ENCODE measurements at regions not wholly inside any gene's neighbourhood (a gene's known extent, or its start where the extent isn't known, plus 50 kb on each side); places are given as distances from the start of the nearest gene placed in this dataset.
"Not testable (repeated sequence)": the region's sequence is repeated elsewhere in the genome, so short reads cannot be mapped to it uniquely, and the experiment has no call there.

DNA sequence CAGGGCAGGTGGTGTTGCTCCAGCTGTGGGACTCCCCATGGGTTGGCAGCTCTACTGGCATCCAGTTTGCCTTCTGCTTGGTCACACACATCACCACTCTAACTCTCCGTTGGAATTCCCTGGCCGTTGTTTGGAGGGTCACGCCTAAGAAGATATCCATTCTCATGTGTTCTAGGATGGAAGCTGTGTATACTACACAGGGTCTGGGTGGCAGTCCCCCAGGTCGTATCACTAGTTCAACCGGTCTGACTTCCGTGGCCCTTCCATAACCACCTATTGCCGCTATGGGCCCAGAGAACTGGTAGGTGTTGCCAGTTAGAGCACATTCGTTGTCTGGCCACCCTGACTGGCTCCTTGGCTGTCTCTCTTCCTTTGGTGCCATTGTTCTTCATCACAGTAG is 456.3 kb downstream of the TMEM121 start:
- no peak for DNase-seq

DNA sequence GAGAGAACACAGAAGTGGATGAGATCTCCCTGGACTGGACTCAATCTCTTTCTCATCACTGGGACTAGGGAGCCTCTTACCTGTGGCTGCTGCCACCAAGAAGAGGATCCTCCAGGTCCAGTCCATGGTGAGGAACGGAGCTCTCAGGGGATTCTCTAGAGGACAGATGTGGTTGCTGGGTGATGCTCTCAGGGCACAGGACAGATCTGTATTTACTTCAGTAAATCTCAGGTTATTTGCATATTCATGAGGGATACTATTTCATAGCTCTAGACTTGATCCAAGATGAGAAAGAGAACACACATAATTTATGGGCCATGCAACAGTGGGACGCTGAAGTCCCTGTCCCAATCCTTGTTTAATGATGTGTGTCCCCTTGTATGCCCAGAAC is 460.5 kb downstream of the TMEM121 start:
- no peak for DNase-seq

DNA sequence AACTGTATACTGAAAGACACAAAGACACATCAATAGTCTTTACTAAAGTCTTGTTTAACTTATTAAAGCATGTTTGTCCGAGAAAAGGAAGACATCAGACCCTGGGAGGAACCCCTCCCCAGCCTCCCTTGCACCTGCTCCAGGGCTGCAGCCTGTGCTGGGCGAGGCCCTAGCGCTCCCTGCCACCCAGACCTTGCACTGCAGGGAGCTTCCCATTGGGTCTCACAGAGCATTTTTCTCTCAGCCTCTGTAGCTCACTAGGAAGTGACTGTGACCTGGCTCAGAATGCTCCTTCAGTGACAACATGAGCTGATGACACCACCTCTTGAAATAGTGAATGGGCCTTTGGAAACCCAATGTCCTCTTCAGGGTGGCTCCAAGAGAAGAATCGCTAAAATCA is 461.2 kb downstream of the TMEM121 start:
- DNase-seq: no peak

DNA sequence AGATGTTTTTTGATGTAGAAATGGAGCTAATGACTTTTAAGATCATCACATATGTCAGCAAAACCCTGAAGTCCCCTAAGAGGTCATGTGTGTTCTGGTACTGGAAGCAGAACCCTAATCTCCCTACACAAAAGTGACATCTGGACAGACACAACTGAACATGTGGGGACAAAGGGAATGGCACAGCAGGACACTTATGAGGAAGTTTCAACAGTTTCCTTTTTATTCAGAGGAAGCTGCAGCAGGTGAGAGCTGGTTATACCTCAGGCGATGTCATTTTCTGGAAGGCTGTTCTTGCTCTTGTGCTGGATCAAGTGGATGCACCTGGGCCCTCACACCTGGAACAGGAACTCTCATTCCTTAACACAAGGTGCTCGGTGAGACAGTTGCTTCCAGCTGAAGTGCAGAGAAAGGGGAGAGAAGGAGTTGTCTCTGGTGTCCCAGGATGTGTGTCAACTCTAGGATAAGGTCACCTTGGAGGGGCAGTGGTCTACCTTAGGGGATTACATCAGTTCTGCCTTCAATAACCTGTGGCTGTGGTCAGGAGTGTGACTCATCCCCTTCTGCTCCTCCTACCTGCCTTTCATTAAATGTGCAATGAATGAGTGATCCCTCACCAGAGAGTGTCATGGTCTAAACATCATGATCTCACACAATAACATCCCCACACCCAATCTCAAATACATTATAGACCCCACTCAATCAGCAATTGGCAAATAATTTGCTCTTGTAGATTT is 463.4 kb downstream of the TMEM121 start:
- DNase-seq: no peak

DNA sequence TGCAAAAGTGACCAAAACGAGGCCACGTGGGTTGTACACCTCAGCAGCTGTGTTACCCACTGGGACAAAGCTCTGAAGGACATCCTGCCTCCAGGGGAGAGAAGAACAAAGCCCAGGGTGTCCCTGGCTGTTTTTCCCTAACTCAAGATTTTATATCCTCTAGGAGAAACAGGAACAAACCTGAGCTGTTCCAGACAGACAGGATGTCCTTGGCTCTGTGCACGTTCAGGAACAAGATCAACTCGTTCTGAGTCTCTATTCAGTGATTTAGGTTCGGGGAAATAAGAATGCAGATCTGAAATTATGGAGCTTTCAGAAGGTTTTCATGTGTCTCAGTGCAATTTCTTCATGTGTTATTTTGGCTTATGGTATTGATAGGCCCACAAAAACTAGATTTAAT is 465.3 kb downstream of the TMEM121 start:
- DNase-seq: not testable (repeated sequence)

DNA sequence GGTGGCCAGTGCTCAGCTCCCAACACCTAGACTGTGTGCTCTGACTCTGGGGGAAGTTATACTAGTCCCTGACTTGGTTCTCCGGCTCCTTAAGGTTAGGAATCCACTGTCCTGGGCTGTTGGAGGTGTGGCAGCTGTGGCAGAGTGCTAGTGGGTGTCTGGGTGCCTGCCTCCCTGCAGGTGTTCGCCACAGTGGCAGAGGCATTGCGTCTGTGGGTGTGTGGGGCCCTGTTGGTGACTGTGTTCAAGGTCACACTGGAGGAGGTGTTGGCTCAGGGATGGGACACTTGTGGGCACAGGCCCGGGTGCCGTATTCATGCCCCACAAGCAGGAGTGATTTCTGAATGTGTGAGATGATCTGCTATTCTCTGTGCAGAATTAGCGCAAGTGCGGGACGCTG is 467.4 kb downstream of the TMEM121 start:
- DNase-seq: no peak

DNA sequence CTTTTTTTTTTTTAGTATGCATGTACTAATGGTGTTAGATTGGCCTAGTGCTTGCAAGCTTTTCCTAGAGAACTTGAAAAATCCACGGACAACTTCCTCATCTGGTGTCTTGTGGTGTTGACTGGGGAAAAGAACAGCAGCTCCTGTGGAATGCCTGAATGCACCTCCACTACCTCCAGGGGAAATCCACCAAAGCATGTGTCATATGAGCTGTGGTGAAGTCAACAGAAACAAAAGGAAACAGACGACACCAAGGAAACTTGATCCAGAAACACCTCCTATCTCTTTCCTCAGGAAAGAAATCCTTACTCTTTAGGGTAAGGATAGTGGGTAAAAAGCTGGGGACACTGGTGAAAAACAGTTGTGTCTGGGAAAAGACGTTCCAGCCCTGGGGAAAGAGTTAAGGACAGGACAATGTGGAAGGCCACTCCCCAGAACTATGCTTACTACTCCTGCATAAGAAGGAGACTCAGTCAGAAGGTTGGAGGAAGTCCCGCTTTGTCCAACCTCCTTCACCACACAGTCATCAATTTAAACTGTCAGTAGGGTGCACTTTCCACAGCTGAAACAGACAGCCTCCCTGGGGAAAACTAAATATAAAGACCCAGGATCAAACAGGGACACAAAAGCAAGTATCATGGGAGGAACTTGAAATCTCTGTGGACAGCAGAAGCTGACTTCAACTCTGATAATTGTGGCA is 468.8 kb downstream of the TMEM121 start:
- DNase-seq: not testable (repeated sequence)

DNA sequence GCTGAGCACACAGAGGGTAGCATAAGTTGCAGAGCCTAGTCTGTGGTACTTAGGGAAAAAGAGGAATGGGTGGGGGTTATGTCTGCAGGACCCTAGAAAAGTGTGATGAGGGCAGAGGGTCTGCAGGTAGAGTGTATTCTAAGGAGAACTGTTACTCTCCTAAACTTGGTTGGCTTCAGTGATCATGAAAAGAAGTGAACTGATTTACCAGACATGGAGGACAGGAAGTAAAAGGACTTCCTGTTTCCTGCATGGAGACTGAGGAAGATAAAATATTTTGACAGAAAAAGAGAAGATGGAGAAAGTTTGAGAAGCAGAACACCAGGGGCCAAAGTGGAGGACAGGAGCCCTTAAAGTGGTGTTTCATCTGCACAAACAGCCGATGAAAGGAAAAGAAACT is 472.2 kb downstream of the TMEM121 start:
- not testable (repeated sequence) for DNase-seq

DNA sequence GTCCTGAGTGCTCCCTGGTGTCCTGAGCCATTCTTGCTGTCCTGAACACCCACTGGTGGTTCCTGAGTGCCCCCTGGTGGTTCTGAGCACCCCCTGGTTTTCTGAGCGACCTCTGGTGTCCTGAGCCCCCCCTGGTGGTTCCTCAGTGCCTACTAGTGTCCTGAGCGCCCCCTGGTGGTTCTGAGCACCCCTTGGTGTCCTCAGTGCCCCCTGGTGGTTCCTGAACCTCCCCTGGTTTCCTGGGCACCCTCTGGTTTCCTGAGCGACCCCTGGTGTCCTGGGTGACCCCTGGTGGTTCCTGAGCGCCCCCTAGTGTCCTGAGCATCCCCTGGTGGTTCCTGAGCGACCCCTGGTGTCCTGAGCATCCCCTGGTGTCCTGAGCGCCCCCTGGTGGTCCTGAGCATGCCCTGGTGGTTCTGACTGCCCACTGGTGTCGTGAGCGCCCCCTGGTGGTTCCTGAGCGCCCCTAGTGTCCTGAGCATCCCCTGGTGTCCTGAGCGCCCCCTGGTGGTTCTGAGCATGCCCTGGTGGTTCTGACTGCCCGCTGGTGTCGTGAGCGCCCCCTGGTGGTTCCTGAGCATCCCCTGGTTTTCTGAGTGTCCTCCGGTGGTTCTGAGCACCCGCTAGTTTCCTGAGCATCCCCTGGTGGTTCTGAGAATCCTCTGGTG is 473.1 kb downstream of the TMEM121 start:
- peak; percentile 57 to 75 for DNase-seq

DNA sequence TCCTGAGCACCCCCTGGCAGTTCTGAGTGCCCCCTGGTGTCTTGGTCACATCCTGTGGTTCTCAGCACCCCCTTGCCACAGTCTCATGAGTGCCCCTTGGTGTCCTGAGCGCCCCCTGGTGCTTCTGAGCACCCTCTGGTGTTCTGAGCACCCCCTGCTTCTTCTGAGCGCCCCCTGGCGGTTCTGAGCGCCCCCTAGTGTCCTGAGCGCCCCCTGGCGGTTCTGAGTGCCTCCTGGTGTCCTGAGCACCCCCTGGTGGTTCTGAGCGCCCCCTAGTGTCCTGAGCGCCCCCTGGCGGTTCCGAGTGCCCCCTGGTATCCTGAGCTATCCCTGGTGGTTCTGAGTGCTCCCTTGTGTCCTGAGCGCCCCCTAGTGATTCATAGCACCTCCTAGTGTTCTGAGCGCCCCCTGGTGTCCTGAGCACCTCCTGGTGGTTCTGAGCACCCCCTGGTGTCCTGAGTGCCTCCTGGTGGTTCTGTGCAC is 473.7 kb downstream of the TMEM121 start:
- DNase-seq: peak in 1 of 2 experiments; percentile 46

DNA sequence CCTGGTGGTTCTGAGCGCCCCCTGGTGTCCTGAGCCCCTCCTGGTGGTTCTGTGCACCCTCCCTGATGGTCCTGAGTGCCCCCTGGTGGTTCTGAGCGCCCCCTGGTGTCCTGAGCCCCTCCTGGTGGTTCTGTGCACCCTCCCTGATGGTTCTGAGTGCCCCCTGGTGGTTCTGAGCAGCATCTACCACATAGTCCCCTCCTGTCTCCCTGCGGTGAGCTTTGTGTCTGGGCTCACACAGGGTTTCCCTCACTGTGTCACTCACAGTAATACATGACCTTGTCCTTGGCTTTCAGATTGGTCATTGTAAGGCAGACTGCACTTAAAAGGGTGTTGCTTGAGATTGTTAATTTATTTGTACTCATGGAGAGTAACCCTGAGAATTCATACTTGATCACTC is 474.9 kb downstream of the TMEM121 start:
- peak in 1 of 2 experiments; percentile 25 for DNase-seq

DNA sequence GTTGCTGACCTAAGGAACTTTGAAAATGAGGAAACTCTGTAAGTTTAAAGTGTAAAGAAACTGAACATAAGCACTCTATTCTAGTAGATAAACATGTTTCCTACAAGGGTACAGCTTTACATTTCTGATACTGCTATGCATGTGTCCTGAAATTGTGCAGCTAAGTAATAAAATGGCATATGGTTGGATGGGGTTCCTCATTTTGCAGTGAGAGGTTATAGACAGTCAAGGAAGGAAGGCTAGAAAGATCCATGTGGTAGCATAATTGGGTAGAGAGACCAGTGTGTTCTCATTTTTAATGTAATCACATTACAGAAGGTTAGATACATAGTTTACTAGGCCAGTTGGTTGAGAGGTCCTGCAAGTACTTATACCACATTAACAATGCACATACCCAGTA is 477.0 kb downstream of the TMEM121 start:
- DNase-seq: no peak

DNA sequence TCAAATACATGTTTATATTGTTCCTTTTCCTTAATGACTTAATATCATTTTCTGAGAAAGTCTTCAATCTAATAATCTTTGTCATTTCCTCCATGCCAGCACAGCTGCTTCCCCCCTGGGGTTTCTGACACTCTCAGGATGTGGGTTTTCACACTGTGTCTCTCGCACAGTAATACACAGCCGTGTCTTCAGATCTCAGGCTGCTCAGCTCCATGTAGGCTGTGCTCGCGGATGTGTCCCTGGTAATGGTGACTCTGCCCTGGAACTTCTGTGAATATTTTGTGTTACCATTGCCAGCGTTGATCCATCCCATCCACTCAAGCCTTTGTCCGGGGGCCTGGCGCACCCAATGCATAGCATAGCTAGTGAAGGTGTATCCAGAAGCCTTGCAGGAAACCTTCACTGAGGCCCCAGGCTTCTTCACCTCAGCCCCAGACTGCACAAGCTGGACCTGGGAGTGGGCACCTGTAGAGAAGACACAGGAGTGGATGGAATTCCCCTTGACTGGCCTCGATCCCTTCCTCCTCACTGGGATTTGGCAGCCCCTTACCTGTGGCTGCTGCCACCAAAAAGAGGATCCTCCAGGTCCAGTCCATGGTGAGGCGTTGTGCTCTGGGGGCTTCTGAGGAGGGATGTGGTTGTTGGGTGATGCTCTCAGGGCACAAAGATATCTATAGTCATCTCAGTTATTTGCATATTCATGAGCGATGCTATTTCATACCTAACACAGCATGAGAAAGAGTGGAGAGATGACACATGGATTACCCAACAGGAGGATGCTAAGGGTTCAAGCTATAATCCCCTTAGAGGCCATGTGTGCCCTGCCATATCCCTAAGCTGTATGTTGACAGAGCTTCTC is 478.8 kb downstream of the TMEM121 start:
- DNase-seq: not testable (repeated sequence)

DNA sequence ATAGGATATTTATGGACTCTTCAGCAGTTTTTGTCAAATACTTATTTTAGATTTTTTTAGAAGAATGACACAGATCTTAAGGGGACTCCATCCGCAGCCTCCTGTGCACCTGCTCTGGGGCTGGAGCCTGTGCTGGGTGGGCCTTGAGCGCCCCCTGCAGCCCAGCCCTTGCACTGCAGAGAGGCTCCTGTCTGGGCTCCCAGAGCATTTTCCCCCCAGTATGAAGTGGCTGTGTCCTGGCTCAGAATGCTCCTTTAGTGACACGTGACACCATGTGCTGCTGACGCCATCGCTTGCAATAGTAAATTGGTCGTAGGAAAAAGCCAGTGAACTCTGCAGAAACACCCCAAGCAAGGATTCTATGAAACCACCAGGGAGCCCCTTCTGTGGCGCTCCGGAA is 479.7 kb downstream of the TMEM121 start:
- peak in 1 of 2 experiments; percentile 31 for DNase-seq

DNA sequence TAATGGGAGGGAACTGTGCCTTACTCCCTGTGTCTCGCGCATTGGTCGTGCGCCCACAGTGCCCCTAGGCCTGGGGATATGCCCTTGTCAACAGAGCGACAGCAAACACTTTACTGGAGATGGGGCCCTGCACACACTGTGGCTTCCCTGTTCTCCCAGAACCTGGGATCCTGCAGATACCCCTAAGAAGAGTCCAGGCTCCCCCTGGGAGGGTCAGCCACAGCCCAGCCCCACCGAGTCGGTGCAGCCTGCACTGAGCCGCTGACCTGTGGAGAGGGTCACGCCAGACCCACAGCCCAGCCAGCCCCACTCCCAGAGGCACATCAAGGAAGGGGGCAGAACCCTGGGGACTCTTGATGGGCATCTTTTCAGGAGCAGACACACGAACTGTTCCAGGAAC is 480.3 kb downstream of the TMEM121 start:
- not testable (repeated sequence) for DNase-seq

DNA sequence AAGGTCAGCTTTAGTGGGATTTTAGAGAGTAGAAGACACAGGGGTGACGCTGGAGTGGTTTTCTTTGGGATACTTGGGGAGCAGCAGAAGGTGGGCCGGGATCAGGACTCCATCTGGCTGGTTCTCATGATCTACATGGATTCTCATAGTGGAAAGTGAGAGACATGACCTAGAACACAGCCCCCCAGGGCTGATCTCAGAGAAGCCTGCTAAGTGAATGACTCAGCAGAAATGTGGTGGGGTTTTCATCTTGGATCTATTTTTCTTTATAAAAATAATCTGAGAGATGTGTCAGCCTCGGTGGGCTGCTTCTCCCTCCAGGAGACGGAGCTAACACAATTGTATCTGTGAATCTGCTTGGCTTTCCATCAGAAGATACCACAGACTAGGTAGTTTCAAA is 484.4 kb downstream of the TMEM121 start:
- no peak for DNase-seq

DNA sequence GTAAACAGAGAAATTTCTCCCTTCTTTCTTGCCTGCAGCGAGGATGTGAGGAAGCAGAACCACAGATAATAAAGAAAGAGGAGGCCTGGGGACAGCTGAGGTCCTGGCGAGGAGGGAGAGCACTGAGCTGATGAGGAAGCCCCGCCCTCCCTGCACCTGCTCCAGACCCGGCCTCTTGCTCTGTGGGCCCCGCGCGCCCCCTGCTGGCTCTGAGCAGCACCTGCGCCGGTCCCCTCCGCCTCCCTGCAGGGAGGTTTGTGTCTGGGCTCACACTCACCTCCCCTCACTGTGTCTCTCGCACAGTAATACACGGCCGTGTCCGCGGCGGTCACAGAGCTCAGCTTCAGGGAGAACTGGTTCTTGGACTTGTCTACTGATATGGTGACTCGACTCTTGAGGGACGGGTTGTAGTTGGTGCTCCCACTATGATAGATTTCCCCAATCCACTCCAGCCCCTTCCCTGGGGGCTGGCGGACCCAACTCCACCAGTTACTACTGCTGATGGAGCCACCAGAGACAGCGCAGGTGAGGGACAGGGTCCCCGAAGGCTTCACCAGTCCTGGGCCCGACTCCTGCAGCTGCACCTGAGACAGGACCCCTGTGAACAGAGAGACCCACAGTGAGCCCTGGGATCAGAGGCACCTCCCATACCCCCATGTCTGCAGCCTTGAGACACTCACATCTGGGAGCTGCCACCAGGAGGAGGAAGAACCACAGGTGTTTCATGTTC is 485.4 kb downstream of the TMEM121 start:
- peak in 1 of 2 experiments; percentile 5 for DNase-seq

DNA sequence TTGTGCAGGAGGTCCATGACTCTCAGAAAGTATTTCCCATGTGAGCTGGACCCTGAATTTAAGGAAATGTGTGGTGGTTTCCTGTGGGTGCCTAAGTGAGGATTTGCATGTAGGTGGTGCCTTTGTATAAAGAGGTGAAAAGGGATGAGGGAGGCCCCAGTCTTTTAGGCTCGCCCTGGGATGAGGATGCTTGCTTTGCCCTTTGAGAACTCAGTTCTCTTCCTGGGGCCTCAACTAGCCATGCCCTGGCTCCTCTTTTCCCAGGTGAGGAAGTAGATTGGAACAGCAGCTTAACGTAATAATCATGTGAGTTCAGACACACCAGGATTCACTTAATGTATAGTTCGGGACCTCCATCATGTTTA is 486.0 kb downstream of the TMEM121 start:
- not testable (repeated sequence) for DNase-seq

DNA sequence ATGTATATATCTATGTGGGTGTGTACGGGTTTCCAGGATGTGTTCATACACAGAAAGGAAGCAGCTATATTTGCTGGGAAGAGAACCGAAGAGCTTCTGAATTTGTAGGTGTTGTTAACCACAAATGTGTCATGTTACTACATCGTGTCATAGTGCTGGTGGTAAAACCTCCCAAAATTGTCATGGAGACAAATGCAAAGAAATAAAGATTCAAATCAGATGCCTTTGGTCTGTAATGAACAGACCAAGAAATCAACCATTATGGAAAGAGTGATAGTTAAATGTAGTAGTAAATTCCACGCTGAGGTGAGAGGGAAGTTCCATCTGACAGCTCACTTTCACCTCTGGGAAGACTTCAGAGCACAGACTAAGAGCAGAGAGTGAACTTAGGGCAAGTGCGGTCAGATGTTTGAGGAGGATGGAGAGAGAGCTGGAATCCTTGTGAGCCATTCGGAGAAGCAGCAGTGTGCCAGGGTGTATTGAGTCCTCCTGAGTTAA is 487.5 kb downstream of the TMEM121 start:
- no peak for DNase-seq

DNA sequence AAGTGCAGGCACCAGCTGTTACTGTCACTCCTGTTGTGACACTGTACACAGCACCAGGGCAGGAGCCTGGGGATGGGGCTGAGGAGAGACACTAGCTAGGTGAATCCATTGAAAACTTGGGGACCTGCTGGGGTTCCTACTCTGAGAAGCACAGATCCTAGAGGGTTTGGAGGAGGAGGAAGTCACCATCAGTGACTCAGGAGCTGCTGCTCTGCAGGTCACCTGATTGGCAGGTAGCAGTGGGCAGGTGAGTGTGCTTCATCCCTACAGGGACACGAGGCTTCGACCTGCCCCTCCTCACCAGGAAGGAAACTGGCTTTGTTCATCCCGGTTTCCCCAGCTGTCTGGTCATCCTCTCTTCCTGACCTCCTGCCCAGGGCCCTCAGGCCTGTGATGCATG is 491.6 kb downstream of the TMEM121 start:
- DNase-seq: not testable (repeated sequence)

DNA sequence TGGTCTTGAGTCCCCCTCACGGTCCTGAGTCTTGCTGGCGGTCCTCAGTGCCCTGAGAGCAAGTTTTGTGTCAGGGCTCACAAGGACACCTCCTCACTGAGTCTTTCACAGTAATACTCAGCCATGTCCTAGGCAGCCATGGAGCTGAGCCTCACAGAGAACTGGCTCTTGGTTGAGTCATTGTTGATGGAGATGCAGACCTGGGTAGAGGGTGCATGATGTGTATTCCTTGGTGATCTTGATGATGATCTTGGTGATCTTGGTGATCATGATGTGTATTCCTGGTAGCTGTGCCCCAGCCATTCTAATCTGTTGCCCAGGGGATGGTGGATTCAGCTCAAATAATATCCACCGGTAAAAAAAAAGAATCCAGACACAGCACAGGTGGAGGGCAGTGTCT is 495.4 kb downstream of the TMEM121 start:
- DNase-seq: no peak

DNA sequence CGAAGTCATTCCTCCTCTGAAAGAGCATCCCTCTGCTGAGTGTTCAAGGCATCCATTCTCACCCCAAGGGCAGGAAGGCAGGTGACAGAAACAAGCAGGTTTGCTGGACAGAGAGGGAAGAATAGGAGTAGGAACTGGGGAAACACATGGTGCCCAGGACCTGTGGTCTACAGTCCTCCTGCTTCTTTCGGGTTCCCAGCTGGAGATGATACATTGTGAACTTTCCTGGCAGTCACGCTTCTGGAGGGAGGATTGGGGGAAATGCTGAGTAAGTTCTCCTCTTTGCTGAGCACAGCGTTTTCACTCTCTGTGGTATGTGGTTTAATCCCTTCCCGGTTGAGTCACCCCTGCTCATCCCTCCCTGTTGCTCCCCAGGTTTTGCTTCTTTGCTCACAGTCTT is 496.3 kb downstream of the TMEM121 start:
- not testable (repeated sequence) for DNase-seq

All from NCI-H1930 (cell line).